MM.1S (cell line): ENCODE measurements at regions not wholly inside any gene's neighbourhood (a gene's known extent, or its start where the extent isn't known, plus 50 kb on each side); places are given as distances from the start of the nearest gene placed in this dataset.
A peak's percentile ranks its signal among the peaks of the same experiment; 100 is the strongest.
"Not testable (repeated sequence)": the region's sequence is repeated elsewhere in the genome, so short reads cannot be mapped to it uniquely, and the experiment has no call there.

ENCODE experiments used
- DNase-seq: peaks from one replicate; pipeline ENCODE4 v3.0.0-alpha.2; 2015
- H2AFZ ChIP-seq: fragments of 300-600 bp; sonication (generic); 2 replicates; pipeline ENCODE4 v1.6.0; 2016; ENCODE audit warnings: antibody characterized with exemption, low read length
- H3F3A ChIP-seq: fragments of 300-600 bp; sonication (generic); 2 replicates; pipeline ENCODE4 v1.6.1; 2016; ENCODE audit warnings: mild to moderate bottlenecking, antibody characterized with exemption, low read length, moderate library complexity, mixed read lengths; ENCODE audit not compliant: insufficient read depth
- H3K27ac ChIP-seq: fragments of 300-600 bp; sonication (generic); 2 replicates; pipeline ENCODE4 v1.5.1; 2016; ENCODE audit warnings: mild to moderate bottlenecking, low read length
- H3K27me3 ChIP-seq: fragments of 300-600 bp; sonication (generic); replicated peaks from 2 replicates; pipeline ENCODE4 v1.6.0; 2016; ENCODE audit warnings: low read length; ENCODE audit not compliant: insufficient read depth
- H3K36me3 ChIP-seq: fragments of 300-600 bp; sonication (generic); replicated peaks from 2 replicates; pipeline ENCODE4 v1.6.1; 2016; ENCODE audit warnings: mild to moderate bottlenecking, low read length, mixed read lengths; ENCODE audit not compliant: insufficient read depth
- H3K4me1 ChIP-seq: fragments of 300-600 bp; sonication (generic); 2 replicates; pipeline ENCODE4 v1.6.1; 2016; ENCODE audit warnings: low read length, mixed read lengths
- H3K4me2 ChIP-seq: fragments of 300-600 bp; sonication (generic); 2 replicates; pipeline ENCODE4 v1.6.0; 2016; ENCODE audit warnings: low read depth, low read length
- H3K4me3 ChIP-seq: fragments of 300-600 bp; sonication (generic); 2 replicates; pipeline ENCODE4 v1.5.1; 2016; ENCODE audit warnings: low read length, mixed read lengths
- H3K79me2 ChIP-seq: fragments of 300-600 bp; sonication (generic); 2 replicates; pipeline ENCODE4 v1.6.1; 2016; ENCODE audit warnings: mixed run types, low read length, mixed read lengths
- H3K9ac ChIP-seq: fragments of 300-600 bp; sonication (generic); 2 replicates; pipeline ENCODE4 v1.6.1; 2016; ENCODE audit warnings: low read length, mixed read lengths
- H3K9me2 ChIP-seq: fragments of 300-600 bp; sonication (generic); replicated peaks from 2 replicates; pipeline ENCODE4 v1.6.1; 2016; ENCODE audit warnings: mild to moderate bottlenecking, low read length, mixed read lengths; ENCODE audit not compliant: insufficient read depth
- H3K9me3 ChIP-seq: fragments of 300-600 bp; sonication (generic); replicated peaks from 2 replicates; pipeline ENCODE4 v1.6.1; 2016; ENCODE audit warnings: mild to moderate bottlenecking, low read length, mixed read lengths; ENCODE audit not compliant: insufficient read depth
- H4K20me1 ChIP-seq: fragments of 300-600 bp; sonication (generic); 2 replicates; pipeline ENCODE4 v1.6.1; 2016; ENCODE audit warnings: mild to moderate bottlenecking, low read length, moderate library complexity, mixed read lengths; ENCODE audit not compliant: insufficient read depth
- CTCF ChIP-seq: fragments of 300-600 bp; sonication (generic); IDR thresholded peaks from 2 replicates; pipeline ENCODE4 v1.5.1; 2016; ENCODE audit warnings: antibody characterized with exemption, low read length, mixed read lengths
- EZH2 ChIP-seq: fragments of 300-600 bp; sonication (generic); optimal IDR thresholded peaks from 2 replicates; pipeline ENCODE3; 2017; ENCODE audit warnings: low read depth, mild to moderate bottlenecking, antibody characterized with exemption, low read length, mixed read lengths
- EZH2phosphoT487 ChIP-seq: fragments of 300-600 bp; sonication (generic); IDR thresholded peaks from 2 replicates; pipeline ENCODE4 v1.6.1; 2018; ENCODE audit warnings: antibody characterized with exemption, low read length

- H2AFZ ChIP-seq = no peak overlapping the region; the same call in 1 of the 2 replicates
- H3F3A ChIP-seq = no peaks in the 10 kb centered on the region
- H3K36me3 ChIP-seq = no peaks in the 10 kb centered on the region
- TF ChIP-seq EZH2phosphoT487 (no peak), CTCF (no peak), EZH2 (no peak)
- H3K27ac ChIP-seq = no peak overlapping the region
- no peaks in the 10 kb centered on the region for H3K9me3 ChIP-seq
- no peaks in the 10 kb centered on the region for H3K27me3 ChIP-seq
- H3K9me2 ChIP-seq = no peaks in the 10 kb centered on the region
- no peaks in the 10 kb centered on the region for H4K20me1 ChIP-seq
- no peak for DNase-seq
- H3K79me2 ChIP-seq = no peaks in the 10 kb centered on the region
- H3K9ac ChIP-seq = no peak overlapping the region
- peak overlapping the region; percentile 12; the same call in 1 of the 2 replicates for H3K4me3 ChIP-seq
- peak overlapping the region; percentile 19 for H3K4me2 ChIP-seq
- no peaks in the 10 kb centered on the region for H3K4me1 ChIP-seq
These were observed 582.9 kb upstream of the RBFOX1 start for GRCh38 chr16:6749698-6750097.

GRCh38 chr16:6736302-6736701, 596.3 kb upstream of the RBFOX1 start:
- not testable (repeated sequence) for H3K4me3 ChIP-seq, H3K9me3 ChIP-seq, H2AFZ ChIP-seq, H3F3A ChIP-seq, H3K9ac ChIP-seq, H3K36me3 ChIP-seq, H3K9me2 ChIP-seq, H3K27me3 ChIP-seq, H3K27ac ChIP-seq, H3K4me1 ChIP-seq, DNase-seq, H3K79me2 ChIP-seq, H3K4me2 ChIP-seq, H4K20me1 ChIP-seq

GRCh38 chr16:6735631-6736030, 597.0 kb upstream of the RBFOX1 start:
- Histone ChIP-seq H3K4me2 (no peak overlapping the region), H3K27ac (no peak overlapping the region), H4K20me1 (no peaks in the 10 kb centered on the region), H2AFZ (no peak overlapping the region), H3F3A (no peaks in the 10 kb centered on the region), H3K27me3 (no peaks in the 10 kb centered on the region), H3K36me3 (no peaks in the 10 kb centered on the region), H3K79me2 (no peaks in the 10 kb centered on the region), H3K9ac (no peak overlapping the region), H3K4me1 (no peaks in the 10 kb centered on the region), H3K9me3 (no peaks in the 10 kb centered on the region), H3K4me3 (no peak overlapping the region), H3K9me2 (no peaks in the 10 kb centered on the region)
- TF ChIP-seq EZH2phosphoT487 = no peak
- no peak for TF ChIP-seq CTCF
- TF ChIP-seq EZH2 = no peak
- no peak for DNase-seq

- no peaks in the 10 kb centered on the region for H3K79me2 ChIP-seq
- H3K27ac ChIP-seq = no peak overlapping the region
- H3K4me1 ChIP-seq = no peaks in the 10 kb centered on the region
- DNase-seq = no peak
- TF ChIP-seq EZH2phosphoT487 = no peak
- TF ChIP-seq EZH2 = no peak
- TF ChIP-seq CTCF = no peak
- no peaks in the 10 kb centered on the region for H3K27me3 ChIP-seq
- H3K9ac ChIP-seq = no peak overlapping the region
- H3F3A ChIP-seq = no peaks in the 10 kb centered on the region
- no peaks in the 10 kb centered on the region for H3K36me3 ChIP-seq
- no peaks in the 10 kb centered on the region for H3K9me3 ChIP-seq
- no peaks in the 10 kb centered on the region for H3K9me2 ChIP-seq
- H2AFZ ChIP-seq = no peak overlapping the region
- no peaks in the 10 kb centered on the region for H4K20me1 ChIP-seq
- H3K4me3 ChIP-seq = no peak overlapping the region
- no peak overlapping the region for H3K4me2 ChIP-seq
These were observed 600.5 kb upstream of the RBFOX1 start for GRCh38 chr16:6732166-6732565.
